H9 (cell line): ENCODE measurements at regions not wholly inside any gene's neighbourhood (a gene's known extent, or its start where the extent isn't known, plus 50 kb on each side); places are given as distances from the start of the nearest gene placed in this dataset.

Source experiments
- DNase-seq: peaks from one replicate; pipeline ENCODE4 v3.0.0-alpha.2; 2017
- H2AFZ ChIP-seq: one replicate; pipeline ENCODE4 v1.6.1; 2013; ENCODE audit warnings: mild to moderate bottlenecking, low read length, control low read depth, moderate library complexity
- H2AK5ac ChIP-seq: 2 replicates; pipeline ENCODE4 v1.6.1; 2013; ENCODE audit warnings: low read length, control low read depth, mixed read lengths; ENCODE audit not compliant: insufficient read length
- H2BK120ac ChIP-seq: one replicate; pipeline ENCODE4 v1.6.1; 2013; ENCODE audit warnings: low read depth, mild to moderate bottlenecking, low read length, control low read depth, inconsistent platforms; ENCODE audit not compliant: poor library complexity, severe bottlenecking
- H2BK12ac ChIP-seq: 2 replicates; pipeline ENCODE4 v1.6.1; 2013; ENCODE audit warnings: low read length, control low read depth, mixed read lengths, low read depth; ENCODE audit not compliant: insufficient read length
- H2BK15ac ChIP-seq: 2 replicates; pipeline ENCODE4 v1.6.1; 2013; ENCODE audit warnings: low read depth, low read length, control low read depth
- H2BK20ac ChIP-seq: one replicate; pipeline ENCODE4 v1.6.1; 2013; ENCODE audit warnings: low read depth, mild to moderate bottlenecking, low read length, control low read depth, inconsistent platforms; ENCODE audit not compliant: poor library complexity, severe bottlenecking
- H2BK5ac ChIP-seq: 2 replicates; pipeline ENCODE4 v1.6.1; 2013; ENCODE audit warnings: low read length, control low read depth, mixed read lengths; ENCODE audit not compliant: insufficient read length
- H3K14ac ChIP-seq: 2 replicates; pipeline ENCODE4 v1.6.1; 2013; ENCODE audit warnings: low read length, control low read depth; ENCODE audit not compliant: insufficient read depth
- H3K18ac ChIP-seq: 2 replicates; pipeline ENCODE4 v1.6.1; 2013; ENCODE audit warnings: low read depth, mild to moderate bottlenecking, mixed read lengths, low read length, control low read depth; ENCODE audit not compliant: insufficient read length
- H3K23ac ChIP-seq: 2 replicates; pipeline ENCODE4 v1.6.1; 2013; ENCODE audit warnings: low read length, control low read depth, mixed read lengths, low read depth; ENCODE audit not compliant: insufficient read length
- H3K23me2 ChIP-seq: 2 replicates; pipeline ENCODE4 v1.6.1; 2013; ENCODE audit warnings: low read depth, mild to moderate bottlenecking, mixed read lengths, low read length, control low read depth; ENCODE audit not compliant: insufficient read length, poor library complexity, severe bottlenecking
- H3K27ac ChIP-seq: 2 replicates; pipeline ENCODE4 v1.5.1; 2013; ENCODE audit warnings: low read length, control low read depth, mixed read lengths, low read depth; ENCODE audit not compliant: insufficient read length
- H3K27me3 ChIP-seq: 2 replicates; pipeline ENCODE4 v1.6.1; 2013; ENCODE audit warnings: low read length, control low read depth, inconsistent platforms; ENCODE audit not compliant: insufficient read depth
- H3K4ac ChIP-seq: 2 replicates; pipeline ENCODE4 v1.6.1; 2013; ENCODE audit warnings: low read depth, mild to moderate bottlenecking, control low read depth, inconsistent platforms, low read length, moderate library complexity
- H3K4me1 ChIP-seq: 2 replicates; pipeline ENCODE4 v1.6.1; 2013; ENCODE audit warnings: low read length, control low read depth, inconsistent platforms; ENCODE audit not compliant: insufficient read depth
- H3K4me2 ChIP-seq: 2 replicates; pipeline ENCODE4 v1.6.1; 2013; ENCODE audit warnings: low read length, control low read depth, mixed read lengths; ENCODE audit not compliant: insufficient read length, insufficient read depth
- H3K56ac ChIP-seq: 2 replicates; pipeline ENCODE4 v1.6.1; 2013; ENCODE audit warnings: low read depth, mild to moderate bottlenecking, mixed read lengths, low read length, control low read depth; ENCODE audit not compliant: insufficient read length
- H3K79me1 ChIP-seq: 2 replicates; pipeline ENCODE4 v1.6.1; 2013; ENCODE audit warnings: low read depth, mild to moderate bottlenecking, moderate library complexity, low read length, control low read depth, inconsistent platforms; ENCODE audit not compliant: insufficient read depth, poor library complexity, severe bottlenecking
- H3K79me2 ChIP-seq: 2 replicates; pipeline ENCODE4 v1.6.1; 2013; ENCODE audit warnings: low read length, control low read depth, inconsistent platforms; ENCODE audit not compliant: insufficient read depth
- H3K9ac ChIP-seq: 2 replicates; pipeline ENCODE4 v1.6.1; 2013; ENCODE audit warnings: low read length, control low read depth, mixed read lengths; ENCODE audit not compliant: insufficient read length; ENCODE audit errors: extremely low read depth
- H3K9me3 ChIP-seq: one replicate; pipeline ENCODE4 v1.6.1; 2013; ENCODE audit warnings: low read depth, low read length, inconsistent platforms; ENCODE audit not compliant: control insufficient read depth
- H3T11ph ChIP-seq: one replicate; pipeline ENCODE4 v1.6.1; 2013; ENCODE audit warnings: mild to moderate bottlenecking, low read length, control low read depth, inconsistent platforms
- H4K20me1 ChIP-seq: one replicate; pipeline ENCODE4 v1.6.1; 2013; ENCODE audit not compliant: control insufficient read depth, insufficient read length, insufficient read depth
- H4K5ac ChIP-seq: 2 replicates; pipeline ENCODE4 v1.6.1; 2013; ENCODE audit warnings: low read depth, mild to moderate bottlenecking, mixed read lengths, low read length, control low read depth; ENCODE audit not compliant: insufficient read length
- H4K8ac ChIP-seq: replicated peaks from 2 replicates; pipeline ENCODE4 v1.6.1; 2013; ENCODE audit warnings: low read length, control low read depth, mixed read lengths, low read depth; ENCODE audit not compliant: insufficient read length
- H4K91ac ChIP-seq: 2 replicates; pipeline ENCODE4 v1.6.1; 2013; ENCODE audit warnings: low read depth, mild to moderate bottlenecking, moderate library complexity, mixed read lengths, low read length, control low read depth; ENCODE audit not compliant: insufficient read length
- H3K27ac Mint-ChIP-seq, 3 experiments: 2 replicates in 2 of 3; 3 replicates in 1 of 3; pipeline ENCODE4 v1.8.0; 2020 to 2021; ENCODE audit warnings: mixed read lengths in 3 of 3, mild to moderate bottlenecking in 1 of 3, moderate library complexity in 1 of 3
- H3K27me3 Mint-ChIP-seq: 2 replicates; pipeline ENCODE4 v1.8.0; 2021; ENCODE audit warnings: low read depth, mild to moderate bottlenecking, moderate library complexity, mixed read lengths
- H3K36me3 Mint-ChIP-seq, 3 experiments: 2 replicates in 2 of 3; 3 replicates in 1 of 3; pipeline ENCODE4 v1.8.0; 2020 to 2021; ENCODE audit warnings: low read depth in 3 of 3, mixed read lengths in 3 of 3; ENCODE audit not compliant: insufficient read depth in 1 of 3
- H3K4me1 Mint-ChIP-seq, 2 experiments: 2 replicates each; pipeline ENCODE4 v1.8.0; 2020; ENCODE audit warnings: mixed read lengths in 2 of 2
- H3K4me3 Mint-ChIP-seq, 2 experiments: 2 replicates in 1 of 2; 3 replicates in 1 of 2; pipeline ENCODE4 v1.8.0; 2020 to 2021; ENCODE audit warnings: mild to moderate bottlenecking in 2 of 2, mixed read lengths in 2 of 2, moderate library complexity in 1 of 2
- H3K9me3 Mint-ChIP-seq, 2 experiments: 2 replicates in 1 of 2; 3 replicates in 1 of 2; pipeline ENCODE4 v1.8.0; 2020; ENCODE audit warnings: mild to moderate bottlenecking in 2 of 2, mixed read lengths in 2 of 2, moderate library complexity in 1 of 2
- WGBS: extraction: QIAGEN DNeasy Blood & Tissue Kit; methylation state at CpG from one replicate; pipeline ENCODE4 v1.1.7; 2013; ENCODE audit warnings: missing lambda C conversion rate, low lambda C conversion rate, mixed read lengths; ENCODE audit not compliant: insufficient read length; ENCODE audit errors: extremely low coverage; 5-methylcytosine and 5-hydroxymethylcytosine counted together
- TF ChIP-seq, protein P1 (sequence below): fragments of 200-600 bp; sonication (generic); conservative IDR thresholded peaks from 3 replicates; pipeline ENCODE4 v1.8.0; 2021; ENCODE audit warnings: antibody characterized with exemption, mild to moderate bottlenecking

DNA sequence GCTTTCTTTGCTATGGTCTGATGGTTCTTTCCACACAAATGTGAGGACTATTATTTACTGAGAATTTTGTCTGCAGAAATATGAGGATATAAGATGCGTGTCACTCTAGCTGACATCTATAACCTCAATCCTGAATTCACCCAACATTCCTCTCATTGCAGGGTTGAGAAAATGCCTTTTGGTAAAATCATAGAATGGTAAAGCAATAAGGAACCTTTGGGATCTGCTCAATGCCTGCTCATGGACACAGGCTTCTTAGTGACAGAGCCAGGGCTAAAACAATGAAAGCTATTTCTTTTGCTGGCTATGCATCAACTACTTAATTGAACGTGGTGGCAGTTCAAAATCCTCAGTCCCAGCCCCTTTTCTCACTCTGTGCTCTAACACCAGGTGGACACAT, 199.6 kb downstream of the GAS1 start:
- no peaks in the 10 kb centered on the region for H3K4me1 Mint-ChIP-seq
- no peak overlapping the region for H2BK20ac ChIP-seq
- H3K4me2 ChIP-seq: no peak overlapping the region
- H3K27ac Mint-ChIP-seq: no peak overlapping the region
- no peak overlapping the region for H4K8ac ChIP-seq
- no peaks in the 10 kb centered on the region for H3K4me1 ChIP-seq
- no peak for DNase-seq
- H2BK12ac ChIP-seq: no peak overlapping the region
- H4K5ac ChIP-seq: no peak overlapping the region
- no peak overlapping the region for H2BK120ac ChIP-seq
- no peaks in the 10 kb centered on the region for H3K79me1 ChIP-seq
- H3K4ac ChIP-seq: no peak overlapping the region
- H3K18ac ChIP-seq: no peak overlapping the region
- H3K27ac ChIP-seq: no peak overlapping the region
- no peaks in the 10 kb centered on the region for H3K9me3 Mint-ChIP-seq
- no peak overlapping the region for H3K9ac ChIP-seq
- peaks cover 4% of the 10 kb centered on the region; the same call in 1 of the 2 replicates for H3K27me3 Mint-ChIP-seq
- H4K91ac ChIP-seq: no peak overlapping the region
- no peaks in the 10 kb centered on the region for H3K79me2 ChIP-seq
- no peaks in the 10 kb centered on the region for H3K27me3 ChIP-seq
- no peak overlapping the region for H3K23ac ChIP-seq
- H3K56ac ChIP-seq: no peak overlapping the region
- H2BK15ac ChIP-seq: no peak overlapping the region
- H4K20me1 ChIP-seq: no peaks in the 10 kb centered on the region
- H2AFZ ChIP-seq: no peak overlapping the region
- TF ChIP-seq, protein P1, sequence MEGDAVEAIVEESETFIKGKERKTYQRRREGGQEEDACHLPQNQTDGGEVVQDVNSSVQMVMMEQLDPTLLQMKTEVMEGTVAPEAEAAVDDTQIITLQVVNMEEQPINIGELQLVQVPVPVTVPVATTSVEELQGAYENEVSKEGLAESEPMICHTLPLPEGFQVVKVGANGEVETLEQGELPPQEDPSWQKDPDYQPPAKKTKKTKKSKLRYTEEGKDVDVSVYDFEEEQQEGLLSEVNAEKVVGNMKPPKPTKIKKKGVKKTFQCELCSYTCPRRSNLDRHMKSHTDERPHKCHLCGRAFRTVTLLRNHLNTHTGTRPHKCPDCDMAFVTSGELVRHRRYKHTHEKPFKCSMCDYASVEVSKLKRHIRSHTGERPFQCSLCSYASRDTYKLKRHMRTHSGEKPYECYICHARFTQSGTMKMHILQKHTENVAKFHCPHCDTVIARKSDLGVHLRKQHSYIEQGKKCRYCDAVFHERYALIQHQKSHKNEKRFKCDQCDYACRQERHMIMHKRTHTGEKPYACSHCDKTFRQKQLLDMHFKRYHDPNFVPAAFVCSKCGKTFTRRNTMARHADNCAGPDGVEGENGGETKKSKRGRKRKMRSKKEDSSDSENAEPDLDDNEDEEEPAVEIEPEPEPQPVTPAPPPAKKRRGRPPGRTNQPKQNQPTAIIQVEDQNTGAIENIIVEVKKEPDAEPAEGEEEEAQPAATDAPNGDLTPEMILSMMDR: no peak
- H3K4me3 Mint-ChIP-seq: no peak overlapping the region
- no peaks in the 10 kb centered on the region for H3K23me2 ChIP-seq
- H3T11ph ChIP-seq: no peak overlapping the region
- H2AK5ac ChIP-seq: no peak overlapping the region
- WGBS: no CpG with 5 or more reads among the region's 2 CpGs
- no peaks in the 10 kb centered on the region for H3K9me3 ChIP-seq
- no peak overlapping the region for H2BK5ac ChIP-seq
- H3K14ac ChIP-seq: no peak overlapping the region
- H3K36me3 Mint-ChIP-seq: no peaks in the 10 kb centered on the region
